ENCODE measurements at regions not wholly inside any gene's neighbourhood (a gene's known extent, or its start where the extent isn't known, plus 50 kb on each side); places are given as distances from the start of the nearest gene placed in this dataset.

DNA sequence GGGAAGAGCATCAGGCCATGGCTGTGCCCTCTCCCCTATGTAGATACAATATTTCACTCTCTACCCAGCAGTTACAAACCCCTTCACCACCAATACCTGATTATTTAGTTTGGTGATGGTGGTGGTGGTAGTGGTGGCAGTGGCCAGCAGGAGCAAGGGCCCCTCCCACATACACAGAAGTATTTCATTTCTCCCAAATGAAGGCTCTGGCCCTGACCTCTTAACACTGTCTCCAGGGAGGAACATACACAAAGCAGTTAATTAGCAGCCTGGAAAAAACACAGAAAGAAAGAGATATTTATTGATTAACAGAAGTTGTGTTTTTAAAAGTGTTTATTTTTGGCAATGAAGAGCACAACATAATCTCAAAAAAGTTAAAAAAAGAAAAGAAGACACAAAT is 212.7 kb upstream of the SAMSN1 start:
- Histone ChIP-seq H3K4me1 (ENCODE audit: control insufficient read depth, insufficient read depth, low read length) (no peaks in the 10 kb centered on the region), H3K9me3 (ENCODE audit: control insufficient read depth, low read length) (no peaks in the 10 kb centered on the region), H3K27ac (ENCODE audit: insufficient read depth, low read depth, low read length, poor library complexity, severe bottlenecking) (no peak overlapping the region), H3K4me3 (ENCODE audit: insufficient read depth, low read depth, low read length) (no peak overlapping the region), H3K27me3 (ENCODE audit: control insufficient read depth, insufficient read depth, low read length, poor library complexity, severe bottlenecking) (no peaks in the 10 kb centered on the region), H3K36me3 (ENCODE audit: control insufficient read depth, insufficient read depth, low read length) (no peaks in the 10 kb centered on the region)

DNA sequence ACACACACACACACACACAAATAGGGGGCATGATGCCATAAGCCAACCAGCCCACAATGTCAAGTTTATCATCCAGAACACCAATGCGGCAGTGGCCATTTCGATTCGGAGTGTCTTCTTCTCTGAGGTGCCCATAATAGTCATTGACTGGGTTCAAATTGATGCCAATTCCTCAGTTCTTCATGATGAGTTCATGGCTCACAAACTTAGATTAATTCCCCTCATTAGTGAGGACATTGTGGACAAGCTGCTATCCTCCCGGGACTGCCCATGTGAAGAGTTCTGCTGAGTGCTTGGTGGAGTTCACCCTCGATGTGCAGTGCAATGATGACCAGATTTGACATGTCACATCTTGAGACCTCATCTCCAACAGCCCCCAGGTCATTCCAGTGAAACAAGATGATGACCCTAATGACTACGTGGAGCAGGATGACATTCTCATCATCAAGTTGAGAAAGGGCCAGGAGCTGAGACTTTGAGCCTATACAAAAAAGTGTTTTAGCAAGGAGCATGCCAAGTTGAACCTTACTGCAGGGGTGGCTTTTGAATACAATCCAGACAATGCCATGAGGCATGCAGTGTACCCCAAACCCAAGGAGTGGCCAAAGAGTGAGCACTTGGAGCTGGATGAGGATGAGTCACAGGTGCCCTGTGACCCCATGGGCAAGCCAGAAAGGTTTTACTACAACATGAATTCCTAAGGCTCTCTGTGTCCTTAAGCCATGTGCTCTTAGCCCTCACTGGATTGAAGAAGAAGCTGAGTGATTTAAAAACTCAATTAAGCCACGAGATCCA is 211.6 kb upstream of the SAMSN1 start:
- WGBS, 2 experiments, result 94 to 95% methylated on average over 7 of the region's 7 CpGs

DNA sequence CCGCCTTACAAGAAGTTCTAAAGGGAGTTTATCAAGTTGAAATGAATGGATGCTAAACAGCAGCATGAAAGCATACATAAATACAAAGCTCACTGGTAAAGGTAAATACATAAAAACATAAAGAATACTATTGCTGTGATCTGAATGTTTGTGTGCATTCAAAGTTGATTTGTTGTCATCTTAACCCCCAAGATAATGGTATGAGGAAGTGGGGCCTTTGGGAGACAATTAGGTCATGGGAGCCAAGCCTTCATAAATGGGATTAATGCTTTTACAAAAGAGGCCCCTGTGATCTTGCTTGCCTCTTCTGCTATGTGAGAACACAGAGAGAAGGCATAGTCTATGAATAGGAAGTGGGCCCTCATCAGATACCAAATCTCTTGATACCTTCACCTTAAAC is 209.0 kb upstream of the SAMSN1 start:
- Histone ChIP-seq H3K27me3 (ENCODE audit: control insufficient read depth, insufficient read depth, low read length, poor library complexity, severe bottlenecking) (no peaks in the 10 kb centered on the region), H3K36me3 (ENCODE audit: control insufficient read depth, insufficient read depth, low read length) (no peaks in the 10 kb centered on the region), H3K27ac (ENCODE audit: insufficient read depth, low read depth, low read length, poor library complexity, severe bottlenecking) (no peak overlapping the region), H3K4me3 (ENCODE audit: insufficient read depth, low read depth, low read length) (no peak overlapping the region), H3K4me1 (ENCODE audit: control insufficient read depth, insufficient read depth, low read length) (no peaks in the 10 kb centered on the region), H3K9me3 (ENCODE audit: control insufficient read depth, low read length) (no peaks in the 10 kb centered on the region)
- no CpG with 5 or more reads among the region's 1 CpG for WGBS, 2 experiments

More for the DNA sequence above, 211.6 kb upstream of the SAMSN1 start:
- Histone ChIP-seq H3K27ac (ENCODE audit: insufficient read depth, low read depth, low read length, poor library complexity, severe bottlenecking) (no peak overlapping the region), H3K36me3 (ENCODE audit: control insufficient read depth, insufficient read depth, low read length) (no peaks in the 10 kb centered on the region), H3K4me1 (ENCODE audit: control insufficient read depth, insufficient read depth, low read length) (no peaks in the 10 kb centered on the region), H3K9me3 (ENCODE audit: control insufficient read depth, low read length) (no peaks in the 10 kb centered on the region), H3K4me3 (ENCODE audit: insufficient read depth, low read depth, low read length) (no peak overlapping the region), H3K27me3 (ENCODE audit: control insufficient read depth, insufficient read depth, low read length, poor library complexity, severe bottlenecking) (no peaks in the 10 kb centered on the region)

DNA sequence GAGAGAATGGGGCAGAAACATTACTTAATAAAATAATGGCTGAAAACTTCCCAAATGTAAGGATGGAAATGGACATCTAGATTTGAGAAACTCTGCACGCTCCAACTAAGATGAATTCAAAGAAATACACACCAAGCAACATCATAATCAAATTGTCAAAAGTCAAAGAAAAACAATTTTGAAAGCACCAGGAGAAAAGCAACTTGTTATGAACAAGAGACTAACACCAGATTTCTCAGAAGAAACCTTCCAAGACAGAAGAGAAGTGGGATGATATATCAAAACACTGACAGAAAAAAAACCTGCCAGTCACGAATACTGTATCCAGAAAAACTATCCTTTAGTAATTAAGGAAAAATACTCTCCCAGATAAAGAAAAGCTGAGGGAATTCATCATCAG is 208.6 kb upstream of the SAMSN1 start:
- no peaks in the 10 kb centered on the region for H3K9me3 ChIP-seq (ENCODE audit: control insufficient read depth, low read length)
- no peaks in the 10 kb centered on the region for H3K27me3 ChIP-seq (ENCODE audit: control insufficient read depth, insufficient read depth, low read length, poor library complexity, severe bottlenecking)
- WGBS, 2 experiments, result 90 to 100% methylated on average over 1 to 2 of the region's 2 CpGs
- H3K27ac ChIP-seq (ENCODE audit: insufficient read depth, low read depth, low read length, poor library complexity, severe bottlenecking), result no peak overlapping the region
- H3K4me1 ChIP-seq (ENCODE audit: control insufficient read depth, insufficient read depth, low read length), result no peaks in the 10 kb centered on the region
- H3K4me3 ChIP-seq (ENCODE audit: insufficient read depth, low read depth, low read length), result no peak overlapping the region
- H3K36me3 ChIP-seq (ENCODE audit: control insufficient read depth, insufficient read depth, low read length), result no peaks in the 10 kb centered on the region

DNA sequence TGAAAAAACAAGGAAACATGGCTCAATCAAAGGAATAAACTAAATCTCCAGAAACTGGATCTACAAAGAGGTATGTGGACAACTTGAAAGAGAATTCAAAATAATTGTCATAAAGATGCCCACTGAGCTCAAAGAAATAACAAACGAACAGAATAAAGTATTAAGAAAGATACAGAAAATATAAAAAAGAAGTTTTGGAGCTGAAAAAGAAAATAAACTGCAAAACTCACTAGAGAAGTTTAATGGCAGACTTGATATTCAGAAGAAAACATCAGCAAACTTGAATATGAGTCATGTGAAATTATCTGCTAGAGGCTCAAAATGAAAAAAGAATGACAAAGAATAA is 208.1 kb upstream of the SAMSN1 start:
- H3K4me1 ChIP-seq (ENCODE audit: control insufficient read depth, insufficient read depth, low read length), result no peaks in the 10 kb centered on the region
- H3K27me3 ChIP-seq (ENCODE audit: control insufficient read depth, insufficient read depth, low read length, poor library complexity, severe bottlenecking), result no peaks in the 10 kb centered on the region
- no peak overlapping the region for H3K4me3 ChIP-seq (ENCODE audit: insufficient read depth, low read depth, low read length)
- no peak overlapping the region for H3K27ac ChIP-seq (ENCODE audit: insufficient read depth, low read depth, low read length, poor library complexity, severe bottlenecking)
- WGBS, 2 experiments, result no CpG with 5 or more reads among the region's 1 CpG
- H3K36me3 ChIP-seq (ENCODE audit: control insufficient read depth, insufficient read depth, low read length), result no peaks in the 10 kb centered on the region
- H3K9me3 ChIP-seq (ENCODE audit: control insufficient read depth, low read length), result no peaks in the 10 kb centered on the region

DNA sequence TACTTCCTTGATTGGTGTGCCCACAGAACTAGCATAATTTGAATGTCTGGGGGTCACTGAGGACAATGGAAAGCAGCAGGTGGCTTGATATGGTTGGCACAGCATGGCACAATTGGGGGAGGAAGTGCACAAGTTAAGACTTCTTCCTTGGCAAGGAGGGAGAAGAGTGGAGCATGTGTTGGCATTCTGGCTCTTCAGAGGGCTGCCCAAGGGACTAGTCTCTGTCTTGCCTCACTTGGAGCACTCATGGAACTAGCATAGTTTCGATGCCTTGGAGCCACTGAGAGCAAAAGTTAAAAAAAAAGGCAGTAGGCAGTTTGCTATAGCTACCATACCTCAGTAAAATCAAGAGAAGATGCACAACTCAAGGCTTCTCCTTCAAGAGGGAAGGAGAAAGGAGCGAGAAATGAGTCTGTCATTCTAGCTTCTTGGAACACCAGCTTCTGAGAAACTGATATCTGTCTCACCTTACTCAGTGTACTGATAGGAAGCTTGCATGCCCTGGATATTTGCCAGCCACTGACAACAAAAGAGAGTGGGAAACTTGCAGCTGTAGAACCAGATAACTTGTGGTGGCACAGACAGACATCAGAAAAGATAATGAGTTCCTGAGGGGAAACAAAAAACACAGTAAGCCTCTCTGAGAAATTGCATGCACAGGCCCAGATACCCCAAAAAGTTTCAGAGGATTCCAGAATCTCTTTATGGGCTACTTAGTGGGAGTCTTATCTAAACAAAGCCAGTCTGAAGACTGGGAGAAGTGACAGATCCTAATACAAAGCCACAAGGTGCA is 207.5 kb upstream of the SAMSN1 start:
- Histone ChIP-seq H3K4me3 (ENCODE audit: insufficient read depth, low read depth, low read length) (no peak overlapping the region), H3K4me1 (ENCODE audit: control insufficient read depth, insufficient read depth, low read length) (no peaks in the 10 kb centered on the region), H3K27me3 (ENCODE audit: control insufficient read depth, insufficient read depth, low read length, poor library complexity, severe bottlenecking) (no peaks in the 10 kb centered on the region), H3K36me3 (ENCODE audit: control insufficient read depth, insufficient read depth, low read length) (no peaks in the 10 kb centered on the region), H3K9me3 (ENCODE audit: control insufficient read depth, low read length) (no peaks in the 10 kb centered on the region), H3K27ac (ENCODE audit: insufficient read depth, low read depth, low read length, poor library complexity, severe bottlenecking) (no peak overlapping the region)
- WGBS, 2 experiments, result 84 to 93% methylated on average over 2 of the region's 2 CpGs

DNA sequence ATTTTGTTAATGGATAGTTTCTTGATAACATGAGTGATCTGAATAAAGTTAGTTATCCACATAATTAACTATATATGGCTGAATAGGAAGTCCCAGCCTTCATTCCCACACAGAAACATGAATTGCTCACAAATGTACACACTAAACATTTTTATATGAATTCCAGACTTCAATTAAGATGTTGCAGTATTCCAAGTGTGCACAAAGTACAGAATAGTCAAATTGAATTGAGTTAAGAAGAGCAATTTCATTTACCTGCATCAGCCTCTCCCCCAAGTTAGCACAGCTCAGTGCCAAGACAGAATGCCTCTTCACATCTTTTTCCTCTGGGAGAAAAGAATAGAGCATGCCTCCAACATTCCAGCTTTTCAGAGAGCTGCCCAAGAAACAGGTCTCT is 207.0 kb upstream of the SAMSN1 start:
- no peak overlapping the region for H3K4me3 ChIP-seq (ENCODE audit: insufficient read depth, low read depth, low read length)
- no peaks in the 10 kb centered on the region for H3K4me1 ChIP-seq (ENCODE audit: control insufficient read depth, insufficient read depth, low read length)
- H3K27me3 ChIP-seq (ENCODE audit: control insufficient read depth, insufficient read depth, low read length, poor library complexity, severe bottlenecking), result no peaks in the 10 kb centered on the region
- no peaks in the 10 kb centered on the region for H3K36me3 ChIP-seq (ENCODE audit: control insufficient read depth, insufficient read depth, low read length)
- H3K27ac ChIP-seq (ENCODE audit: insufficient read depth, low read depth, low read length, poor library complexity, severe bottlenecking), result no peak overlapping the region
- H3K9me3 ChIP-seq (ENCODE audit: control insufficient read depth, low read length), result no peaks in the 10 kb centered on the region

DNA sequence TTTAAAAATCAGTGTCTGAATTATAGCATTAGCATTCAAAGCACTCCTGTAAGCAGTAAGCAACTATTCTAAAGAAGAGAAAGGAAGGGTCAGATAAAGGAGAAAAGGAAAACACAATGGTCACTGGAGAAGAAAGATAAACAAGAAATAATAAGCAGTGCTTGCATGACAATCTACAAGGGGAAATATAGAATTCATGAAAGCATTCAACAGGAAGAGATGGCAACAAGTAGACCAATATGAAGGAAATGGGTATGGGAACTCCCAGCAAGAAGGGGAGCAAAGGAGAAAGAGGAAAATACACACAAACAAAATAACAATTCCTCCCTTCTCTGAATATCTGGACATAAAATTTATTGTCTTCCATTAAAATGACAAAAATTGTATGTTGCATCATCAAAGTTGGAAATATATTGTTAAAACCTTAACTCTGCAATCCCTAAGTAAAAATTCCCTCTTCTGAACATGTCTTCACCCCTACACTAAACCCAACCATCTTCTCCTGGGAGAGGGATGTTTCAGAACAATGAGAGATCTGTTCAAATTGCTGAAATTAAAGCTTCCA is 206.3 kb upstream of the SAMSN1 start:
- no peaks in the 10 kb centered on the region for H3K36me3 ChIP-seq (ENCODE audit: control insufficient read depth, insufficient read depth, low read length)
- H3K4me1 ChIP-seq (ENCODE audit: control insufficient read depth, insufficient read depth, low read length), result no peaks in the 10 kb centered on the region
- H3K4me3 ChIP-seq (ENCODE audit: insufficient read depth, low read depth, low read length), result no peak overlapping the region
- H3K9me3 ChIP-seq (ENCODE audit: control insufficient read depth, low read length), result no peaks in the 10 kb centered on the region
- no peaks in the 10 kb centered on the region for H3K27me3 ChIP-seq (ENCODE audit: control insufficient read depth, insufficient read depth, low read length, poor library complexity, severe bottlenecking)
- H3K27ac ChIP-seq (ENCODE audit: insufficient read depth, low read depth, low read length, poor library complexity, severe bottlenecking), result no peak overlapping the region

DNA sequence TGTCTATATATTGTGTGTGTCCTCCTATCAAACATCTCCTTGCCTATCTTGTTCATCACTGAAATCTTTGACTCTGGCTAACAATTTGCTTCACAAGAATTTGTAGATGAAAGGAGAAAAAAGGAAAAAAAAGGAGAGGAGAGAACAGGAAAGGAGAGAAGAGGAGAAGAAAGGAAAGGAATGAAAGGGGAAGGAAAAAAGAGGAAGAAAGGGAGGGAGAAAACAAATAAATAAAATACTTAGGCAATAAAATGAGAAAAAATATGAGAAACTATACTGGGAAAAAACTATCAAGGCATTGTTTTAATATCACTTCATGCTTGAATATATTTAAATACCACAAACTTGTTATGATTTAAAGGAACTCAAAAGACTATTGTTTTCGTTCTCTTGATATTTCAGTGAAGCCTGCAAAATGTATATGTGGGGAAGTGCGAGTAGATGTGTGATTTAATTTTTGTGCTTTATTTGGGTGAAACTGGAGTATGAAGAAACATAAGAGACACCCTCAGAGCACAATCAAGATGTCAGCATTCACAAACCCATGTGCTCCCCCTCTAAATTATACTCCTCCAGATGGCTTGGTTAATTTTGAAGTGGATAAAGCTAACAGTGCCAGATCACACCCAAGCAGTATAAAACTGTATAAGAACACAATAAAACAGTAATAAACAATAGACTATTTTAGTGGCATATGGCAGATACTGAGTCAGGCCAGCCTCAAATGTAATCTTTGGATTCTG is 205.7 kb upstream of the SAMSN1 start:
- 96% methylated on average over 2 of the region's 2 CpGs for WGBS, 2 experiments
- no peak overlapping the region for H3K27ac ChIP-seq (ENCODE audit: insufficient read depth, low read depth, low read length, poor library complexity, severe bottlenecking)

DNA sequence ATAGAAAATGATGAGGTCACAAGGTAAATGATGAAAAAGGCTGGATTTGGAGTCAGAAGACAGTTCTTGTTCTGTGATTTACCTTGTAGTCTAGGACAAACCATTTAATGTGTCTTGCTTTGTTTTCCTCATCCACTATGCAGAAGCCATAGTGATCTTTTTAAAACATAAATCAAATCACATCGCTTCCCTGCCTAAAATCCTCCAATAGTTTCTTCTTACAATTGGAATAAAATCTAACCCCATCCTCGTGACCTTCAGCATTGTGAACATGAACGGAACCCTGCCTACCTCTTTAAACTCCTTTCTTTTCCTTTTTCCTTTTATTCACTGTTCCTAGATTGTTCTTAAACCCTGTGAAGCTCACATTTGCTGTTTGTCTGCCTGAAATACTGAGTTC is 204.9 kb upstream of the SAMSN1 start:
- no peak overlapping the region for H3K4me3 ChIP-seq (ENCODE audit: insufficient read depth, low read depth, low read length)
- H3K36me3 ChIP-seq (ENCODE audit: control insufficient read depth, insufficient read depth, low read length), result no peaks in the 10 kb centered on the region
- no peaks in the 10 kb centered on the region for H3K9me3 ChIP-seq (ENCODE audit: control insufficient read depth, low read length)
- no peaks in the 10 kb centered on the region for H3K4me1 ChIP-seq (ENCODE audit: control insufficient read depth, insufficient read depth, low read length)
- WGBS, 2 experiments, result 91% methylated on average over 3 of the region's 3 CpGs
- no peak overlapping the region for H3K27ac ChIP-seq (ENCODE audit: insufficient read depth, low read depth, low read length, poor library complexity, severe bottlenecking)
- no peaks in the 10 kb centered on the region for H3K27me3 ChIP-seq (ENCODE audit: control insufficient read depth, insufficient read depth, low read length, poor library complexity, severe bottlenecking)

More for the DNA sequence above, 205.7 kb upstream of the SAMSN1 start:
- no peak overlapping the region for H3K4me3 ChIP-seq (ENCODE audit: insufficient read depth, low read depth, low read length)
- no peaks in the 10 kb centered on the region for H3K9me3 ChIP-seq (ENCODE audit: control insufficient read depth, low read length)
- no peaks in the 10 kb centered on the region for H3K36me3 ChIP-seq (ENCODE audit: control insufficient read depth, insufficient read depth, low read length)
- H3K4me1 ChIP-seq (ENCODE audit: control insufficient read depth, insufficient read depth, low read length), result no peaks in the 10 kb centered on the region
- no peaks in the 10 kb centered on the region for H3K27me3 ChIP-seq (ENCODE audit: control insufficient read depth, insufficient read depth, low read length, poor library complexity, severe bottlenecking)

Data from ectodermal cell (in vitro differentiated cells).